Esophagus squamous epithelium (tissue), 4 donors: ENCODE measurements at regions not wholly inside any gene's neighbourhood (a gene's known extent, or its start where the extent isn't known, plus 50 kb on each side); places are given as distances from the start of the nearest gene placed in this dataset.

Experiments
- POLR2A ChIP-seq, 4 donors: fragments of 450-650 bp; IDR thresholded peaks; one replicate each; pipeline ENCODE4 v1.6.1; 2017; ENCODE audit warnings: antibody characterized with exemption in 4 of 4, mild to moderate bottlenecking in 4 of 4, moderate library complexity in 3 of 4
- TF ChIP-seq, protein P1 (sequence below), 6 experiments: fragments of 450-650 bp in 4 of 6; fragments of 200-600 bp in 2 of 6; sonication (generic) in 2 of 6; IDR thresholded peaks; one replicate each; pipeline ENCODE4 v1.5.1; 2016 to 2019; ENCODE audit warnings: antibody characterized with exemption in 6 of 6, mild to moderate bottlenecking in 4 of 6, moderate library complexity in 4 of 6

- TF ChIP-seq, protein P1, sequence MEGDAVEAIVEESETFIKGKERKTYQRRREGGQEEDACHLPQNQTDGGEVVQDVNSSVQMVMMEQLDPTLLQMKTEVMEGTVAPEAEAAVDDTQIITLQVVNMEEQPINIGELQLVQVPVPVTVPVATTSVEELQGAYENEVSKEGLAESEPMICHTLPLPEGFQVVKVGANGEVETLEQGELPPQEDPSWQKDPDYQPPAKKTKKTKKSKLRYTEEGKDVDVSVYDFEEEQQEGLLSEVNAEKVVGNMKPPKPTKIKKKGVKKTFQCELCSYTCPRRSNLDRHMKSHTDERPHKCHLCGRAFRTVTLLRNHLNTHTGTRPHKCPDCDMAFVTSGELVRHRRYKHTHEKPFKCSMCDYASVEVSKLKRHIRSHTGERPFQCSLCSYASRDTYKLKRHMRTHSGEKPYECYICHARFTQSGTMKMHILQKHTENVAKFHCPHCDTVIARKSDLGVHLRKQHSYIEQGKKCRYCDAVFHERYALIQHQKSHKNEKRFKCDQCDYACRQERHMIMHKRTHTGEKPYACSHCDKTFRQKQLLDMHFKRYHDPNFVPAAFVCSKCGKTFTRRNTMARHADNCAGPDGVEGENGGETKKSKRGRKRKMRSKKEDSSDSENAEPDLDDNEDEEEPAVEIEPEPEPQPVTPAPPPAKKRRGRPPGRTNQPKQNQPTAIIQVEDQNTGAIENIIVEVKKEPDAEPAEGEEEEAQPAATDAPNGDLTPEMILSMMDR (IDR thresholded peaks at IDR 0.05) = no peak
- TF ChIP-seq POLR2A (IDR thresholded peaks at IDR 0.05) = no peak
Observed at GRCh38 chr4:112975567-112976355, 73.7 kb upstream of the ANK2 start.
